GM20000 (cell line): ENCODE measurements at regions not wholly inside any gene's neighbourhood (a gene's known extent, or its start where the extent isn't known, plus 50 kb on each side); places are given as distances from the start of the nearest gene placed in this dataset.

Experiments
- DNase-seq: peaks from one replicate; pipeline ENCODE4 v3.0.0; 2012; ENCODE audit warnings: low spot score
- TF ChIP-seq, protein P1 (sequence below): IDR thresholded peaks from 2 replicates; pipeline ENCODE4 v1.5.1; 2012; ENCODE audit warnings: mild to moderate bottlenecking, control low read depth; ENCODE audit errors: extremely low read depth, missing control alignments

DNA sequence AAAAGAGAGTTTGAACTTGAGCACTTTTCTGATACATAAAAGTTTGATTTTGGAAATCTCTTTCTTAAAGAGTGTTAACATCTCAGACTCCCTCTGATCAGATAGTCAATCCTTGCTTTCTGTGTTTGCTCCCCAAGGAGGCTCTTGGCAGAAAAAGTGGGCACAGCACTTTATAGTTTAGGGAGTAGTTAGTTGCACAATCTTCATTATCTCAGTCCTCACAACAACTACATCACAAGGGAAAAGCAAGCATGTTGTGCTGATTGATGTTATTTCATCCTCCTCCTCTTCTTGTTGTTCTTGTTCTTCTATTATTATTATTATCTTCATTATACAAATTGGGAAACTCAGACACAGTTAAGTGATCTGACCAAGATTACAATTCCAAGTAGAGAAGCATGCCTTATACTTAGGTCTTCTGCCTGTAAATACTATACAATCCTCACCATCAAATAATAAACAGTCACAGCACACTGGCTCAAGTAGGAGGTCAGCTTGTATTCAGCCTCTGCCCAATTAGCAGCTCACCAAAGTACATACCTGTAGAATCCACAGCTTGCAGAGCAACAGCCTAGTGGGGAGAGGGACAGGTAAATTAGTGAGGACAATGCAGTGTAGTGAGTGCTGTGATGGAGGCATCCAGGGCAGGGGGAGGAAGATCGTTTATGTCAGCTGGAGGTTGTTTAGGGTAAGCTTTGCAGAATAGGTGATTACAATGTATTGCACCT is 304.1 kb upstream of the MME start:
- TF ChIP-seq, protein P1, sequence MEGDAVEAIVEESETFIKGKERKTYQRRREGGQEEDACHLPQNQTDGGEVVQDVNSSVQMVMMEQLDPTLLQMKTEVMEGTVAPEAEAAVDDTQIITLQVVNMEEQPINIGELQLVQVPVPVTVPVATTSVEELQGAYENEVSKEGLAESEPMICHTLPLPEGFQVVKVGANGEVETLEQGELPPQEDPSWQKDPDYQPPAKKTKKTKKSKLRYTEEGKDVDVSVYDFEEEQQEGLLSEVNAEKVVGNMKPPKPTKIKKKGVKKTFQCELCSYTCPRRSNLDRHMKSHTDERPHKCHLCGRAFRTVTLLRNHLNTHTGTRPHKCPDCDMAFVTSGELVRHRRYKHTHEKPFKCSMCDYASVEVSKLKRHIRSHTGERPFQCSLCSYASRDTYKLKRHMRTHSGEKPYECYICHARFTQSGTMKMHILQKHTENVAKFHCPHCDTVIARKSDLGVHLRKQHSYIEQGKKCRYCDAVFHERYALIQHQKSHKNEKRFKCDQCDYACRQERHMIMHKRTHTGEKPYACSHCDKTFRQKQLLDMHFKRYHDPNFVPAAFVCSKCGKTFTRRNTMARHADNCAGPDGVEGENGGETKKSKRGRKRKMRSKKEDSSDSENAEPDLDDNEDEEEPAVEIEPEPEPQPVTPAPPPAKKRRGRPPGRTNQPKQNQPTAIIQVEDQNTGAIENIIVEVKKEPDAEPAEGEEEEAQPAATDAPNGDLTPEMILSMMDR = no peak
- DNase-seq = no peak

DNA sequence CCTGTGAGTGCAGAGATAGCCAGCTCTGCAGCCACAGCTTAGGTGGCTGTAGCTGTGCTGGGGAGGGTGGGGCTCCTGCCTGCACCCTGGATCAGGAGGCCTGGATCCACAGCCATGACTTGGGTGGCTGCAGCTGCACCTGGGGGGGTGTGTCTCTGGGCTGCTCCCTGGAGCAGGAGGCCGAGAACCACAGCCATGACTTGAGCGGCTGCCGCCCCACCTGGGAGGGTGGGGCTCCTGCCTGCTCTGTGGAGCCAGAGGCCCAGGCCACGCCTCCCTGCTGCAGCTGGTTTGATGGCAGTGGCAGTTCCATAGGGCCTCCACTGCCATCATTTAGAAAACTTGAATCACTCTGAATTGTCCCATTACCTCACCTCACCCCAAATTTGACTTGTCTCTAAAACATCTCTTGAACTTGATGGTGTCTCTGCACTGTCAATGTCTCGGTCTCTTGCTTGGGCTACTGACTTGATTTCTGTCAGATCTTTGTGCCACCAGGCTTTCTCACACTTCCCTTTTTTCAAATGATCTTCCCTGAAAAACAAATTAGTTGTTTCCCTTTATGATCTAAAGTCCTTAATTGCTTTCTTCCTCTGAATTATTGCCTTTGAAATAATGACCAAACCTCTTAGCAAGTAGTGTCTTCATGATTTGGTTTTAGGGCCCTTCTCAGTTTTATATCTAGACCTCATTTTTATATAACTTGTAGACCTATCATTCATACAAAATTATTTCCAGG is 313.2 kb upstream of the MME start:
- DNase-seq = no peak
- TF ChIP-seq, protein P1 = no peak

DNA sequence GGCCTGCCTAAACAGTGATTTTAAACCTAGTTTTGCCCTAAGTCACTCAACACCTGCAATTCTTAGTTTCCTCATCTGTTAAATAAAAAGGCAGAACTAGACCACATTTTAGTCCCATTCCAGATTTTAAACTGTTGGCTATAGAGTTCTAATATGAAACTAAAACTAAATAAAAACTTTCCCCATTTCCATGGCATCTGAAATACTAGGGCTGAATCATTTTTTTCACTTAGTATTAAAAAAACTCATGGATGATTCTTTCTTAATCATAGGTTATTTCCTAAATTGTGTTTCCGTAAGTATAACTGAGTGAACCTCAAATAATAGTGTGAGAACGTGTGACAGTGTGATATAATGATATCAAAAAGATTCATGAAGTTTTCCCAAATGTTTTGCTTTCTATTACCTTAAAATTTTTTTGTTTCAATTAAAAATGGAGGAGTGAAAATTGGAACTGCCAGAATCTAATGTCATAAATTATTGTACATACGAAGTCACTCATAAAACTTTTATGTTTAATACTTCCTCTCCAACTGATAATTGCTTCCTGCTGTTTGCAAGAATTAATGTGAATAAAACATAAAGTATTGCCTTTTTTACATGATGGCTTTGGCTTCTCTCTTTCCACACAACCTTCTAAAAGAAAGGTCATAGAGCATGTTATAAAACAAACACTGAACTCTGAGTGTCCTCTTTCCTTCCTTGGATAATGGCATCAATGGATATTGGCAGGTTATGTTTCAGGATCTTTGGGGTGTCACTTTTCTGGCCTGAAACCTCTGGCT is 315.1 kb upstream of the MME start:
- no peak for DNase-seq
- TF ChIP-seq, protein P1 = no peak

DNA sequence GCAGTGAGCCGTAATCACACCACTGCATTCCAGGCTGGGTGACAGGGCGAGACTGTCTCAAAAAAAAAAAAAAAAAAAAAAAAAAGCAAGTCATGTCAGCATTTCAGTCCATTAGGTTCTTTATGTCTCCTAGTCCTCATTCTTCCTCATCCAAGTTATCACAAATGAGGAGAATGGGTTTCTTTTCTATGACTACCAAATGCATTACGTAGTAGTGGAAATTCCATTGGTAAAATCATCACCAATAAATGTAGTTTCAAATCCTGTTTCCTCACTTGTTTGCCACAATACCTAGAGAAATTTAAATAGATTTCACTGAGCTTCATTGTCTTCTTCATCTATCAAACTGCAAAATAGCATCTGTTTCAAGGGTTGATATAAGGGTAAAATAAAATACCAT is 317.6 kb upstream of the MME start:
- no peak for DNase-seq
- TF ChIP-seq, protein P1 = no peak

DNA sequence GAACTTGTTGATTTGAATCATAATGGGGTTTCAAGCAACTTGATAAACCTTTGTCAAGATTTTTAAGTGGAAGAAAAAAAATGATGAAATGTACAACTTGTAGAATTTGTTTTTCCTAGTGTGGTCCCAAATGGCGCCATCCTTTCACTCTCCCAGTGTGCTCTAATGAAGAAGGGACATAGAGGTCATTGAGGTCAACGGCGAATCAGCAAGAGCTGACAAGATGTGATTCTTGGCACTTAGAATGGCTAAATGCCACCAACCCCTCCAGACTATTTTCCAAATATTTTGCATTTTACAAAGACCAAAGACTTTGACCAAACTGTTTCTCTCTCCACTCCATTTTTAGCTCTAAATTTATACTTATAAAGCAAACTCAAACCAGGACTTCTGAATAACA is 320.2 kb upstream of the MME start:
- TF ChIP-seq, protein P1 = no peak
- DNase-seq = no peak

DNA sequence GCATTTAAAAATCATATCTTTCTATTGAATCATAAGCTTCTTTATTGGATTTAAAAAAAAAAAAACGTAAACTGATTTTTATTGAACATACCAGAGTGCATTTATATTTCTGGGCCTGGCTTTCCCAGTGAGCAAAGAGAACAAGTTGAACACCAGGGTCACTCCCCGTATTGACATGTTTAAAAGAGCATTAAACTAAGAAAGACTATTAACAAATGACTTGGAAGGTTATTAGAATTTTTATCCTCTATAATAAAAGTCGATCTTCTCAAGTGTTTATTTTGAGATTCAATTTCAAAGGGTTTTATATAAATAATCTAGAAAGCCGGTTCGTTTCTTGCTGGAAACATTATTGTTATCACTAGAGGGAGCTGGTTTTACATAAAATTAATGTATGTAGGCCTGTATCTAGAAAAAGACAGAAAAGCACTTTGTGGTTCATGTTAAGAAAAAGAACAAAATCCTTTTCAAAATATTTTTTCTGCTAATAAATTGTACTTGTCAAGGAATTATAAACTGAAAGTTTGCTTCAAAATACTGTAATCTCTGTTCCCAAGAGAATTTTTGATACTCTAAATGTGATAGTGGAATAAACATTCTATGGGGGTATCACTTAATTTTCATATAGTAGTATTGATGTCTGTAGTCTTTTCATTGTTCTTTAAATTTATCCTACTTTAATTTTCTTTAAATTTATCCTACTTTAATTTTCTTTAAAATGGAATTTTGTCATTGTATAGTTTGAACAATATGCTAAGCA is 321.8 kb upstream of the MME start:
- TF ChIP-seq, protein P1 = no peak

More for the DNA sequence above, 321.8 kb upstream of the MME start:
- no peak for DNase-seq
